ENCODE measurements at regions not wholly inside any gene's neighbourhood (a gene's known extent, or its start where the extent isn't known, plus 50 kb on each side); places are given as distances from the start of the nearest gene placed in this dataset.
"Not testable (repeated sequence)": the region's sequence is repeated elsewhere in the genome, so short reads cannot be mapped to it uniquely, and the experiment has no call there.

DNA sequence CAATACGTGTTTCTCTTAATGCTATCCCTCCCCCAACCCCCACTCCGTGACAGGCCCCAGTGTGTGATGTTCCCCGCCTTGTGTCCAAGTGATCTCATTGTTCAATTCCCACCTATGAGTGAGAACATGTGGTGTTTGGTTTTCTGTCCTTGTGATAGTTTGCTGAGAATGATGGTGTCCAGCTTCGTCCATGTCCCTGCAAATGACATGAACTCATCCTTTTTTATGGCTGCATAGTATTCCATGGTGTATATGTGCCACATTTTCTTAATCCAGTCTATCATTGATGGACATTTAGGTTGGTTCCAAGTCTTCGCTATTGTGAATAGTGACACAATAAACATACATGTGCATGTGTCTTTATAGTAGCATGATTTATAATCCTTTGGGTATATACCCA lies 52.5 kb downstream of the KIAA0408 start:
- H3K27me3 Mint-ChIP-seq; H3K27ac Mint-ChIP-seq; H3K36me3 Mint-ChIP-seq (ENCODE audit: low read depth); H3K4me3 Mint-ChIP-seq; intact Hi-C loops (cut with micrococcal nuclease); DNase-seq; H3K9me3 Mint-ChIP-seq; POLR2A ChIA-PET; CTCF ChIA-PET; ATAC-seq: not testable (repeated sequence)
- peaks cover 15% of the 10 kb centered on the region for H3K4me1 Mint-ChIP-seq (ENCODE audit: low read depth)

DNA sequence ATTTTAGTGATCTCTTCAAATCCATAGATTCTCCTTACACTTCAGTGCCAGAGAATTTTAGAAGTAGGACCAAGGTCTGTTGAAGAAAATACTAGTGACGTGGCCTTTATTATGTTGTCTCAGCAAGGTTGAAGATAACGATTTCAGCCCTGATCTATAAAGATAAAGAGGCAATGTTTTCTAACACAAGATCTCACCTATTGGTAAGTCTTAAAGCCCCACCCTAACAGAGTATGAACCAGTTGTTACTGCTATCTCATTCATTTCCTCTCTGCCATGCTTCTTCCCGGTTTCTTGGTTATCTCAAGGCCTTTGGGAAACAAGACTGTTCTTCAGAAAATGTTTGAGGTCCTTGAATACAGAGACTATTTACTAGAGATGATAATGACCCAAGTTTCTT lies 53.1 kb downstream of the KIAA0408 start:
- DNase-seq (no peak), ATAC-seq (no peak)
- CTCF ChIA-PET: no interaction called here
- TF ChIP-seq, protein P1, sequence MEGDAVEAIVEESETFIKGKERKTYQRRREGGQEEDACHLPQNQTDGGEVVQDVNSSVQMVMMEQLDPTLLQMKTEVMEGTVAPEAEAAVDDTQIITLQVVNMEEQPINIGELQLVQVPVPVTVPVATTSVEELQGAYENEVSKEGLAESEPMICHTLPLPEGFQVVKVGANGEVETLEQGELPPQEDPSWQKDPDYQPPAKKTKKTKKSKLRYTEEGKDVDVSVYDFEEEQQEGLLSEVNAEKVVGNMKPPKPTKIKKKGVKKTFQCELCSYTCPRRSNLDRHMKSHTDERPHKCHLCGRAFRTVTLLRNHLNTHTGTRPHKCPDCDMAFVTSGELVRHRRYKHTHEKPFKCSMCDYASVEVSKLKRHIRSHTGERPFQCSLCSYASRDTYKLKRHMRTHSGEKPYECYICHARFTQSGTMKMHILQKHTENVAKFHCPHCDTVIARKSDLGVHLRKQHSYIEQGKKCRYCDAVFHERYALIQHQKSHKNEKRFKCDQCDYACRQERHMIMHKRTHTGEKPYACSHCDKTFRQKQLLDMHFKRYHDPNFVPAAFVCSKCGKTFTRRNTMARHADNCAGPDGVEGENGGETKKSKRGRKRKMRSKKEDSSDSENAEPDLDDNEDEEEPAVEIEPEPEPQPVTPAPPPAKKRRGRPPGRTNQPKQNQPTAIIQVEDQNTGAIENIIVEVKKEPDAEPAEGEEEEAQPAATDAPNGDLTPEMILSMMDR (IDR thresholded peaks at IDR 0.05): no peak
- Mint-ChIP-seq H3K4me1 (ENCODE audit: low read depth) (peaks cover 15% of the 10 kb centered on the region), H3K27ac (no peak overlapping the region), H3K4me3 (no peak overlapping the region), H3K36me3 (ENCODE audit: low read depth) (no peaks in the 10 kb centered on the region), H3K9me3 (peaks cover 6% of the 10 kb centered on the region), H3K27me3 (peaks cover 2% of the 10 kb centered on the region)
- POLR2A ChIA-PET: no interaction called here
- intact Hi-C loops (cut with micrococcal nuclease): no loop called here

DNA sequence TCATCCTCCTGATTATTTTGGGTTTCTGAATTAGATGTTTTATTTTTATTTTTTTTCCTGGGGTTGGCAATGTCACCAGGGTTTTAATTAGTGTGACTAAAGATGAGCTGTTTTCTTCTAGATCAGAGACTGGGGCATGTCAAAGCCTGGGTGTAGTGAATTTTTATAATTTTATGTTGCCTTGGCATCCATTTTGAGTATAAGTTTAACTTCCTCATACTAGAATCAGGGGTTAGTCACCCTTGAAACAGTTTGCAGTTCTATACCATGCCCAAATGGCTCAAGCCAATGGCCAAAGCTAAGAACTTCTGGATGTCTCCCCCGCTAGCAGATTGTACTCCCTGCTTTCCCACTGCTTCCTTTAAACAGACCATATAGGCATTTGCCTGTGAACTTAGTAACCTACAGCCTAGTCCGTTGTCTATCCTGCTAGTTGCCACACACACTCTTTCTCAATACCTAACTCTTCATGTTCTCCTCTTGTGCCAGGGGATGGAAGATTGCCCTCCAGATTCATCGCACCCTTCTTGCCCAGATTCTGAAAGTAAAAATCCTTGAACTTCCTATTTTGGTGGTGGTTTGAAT lies 54.5 kb downstream of the KIAA0408 start:
- intact Hi-C loops (cut with micrococcal nuclease): no loop called here
- H3K27me3 Mint-ChIP-seq: peaks cover 3% of the 10 kb centered on the region
- no peak overlapping the region for H3K4me3 Mint-ChIP-seq
- peaks cover 15% of the 10 kb centered on the region for H3K4me1 Mint-ChIP-seq (ENCODE audit: low read depth)
- ATAC-seq (no peak), DNase-seq (no peak)
- no peaks in the 10 kb centered on the region for H3K36me3 Mint-ChIP-seq (ENCODE audit: low read depth)
- ChIA-PET POLR2A (no interaction called here), CTCF (no interaction called here)
- TF ChIP-seq, protein P1 (IDR thresholded peaks at IDR 0.05): no peak
- no peak overlapping the region for H3K27ac Mint-ChIP-seq
- H3K9me3 Mint-ChIP-seq: peaks cover 6% of the 10 kb centered on the region

DNA sequence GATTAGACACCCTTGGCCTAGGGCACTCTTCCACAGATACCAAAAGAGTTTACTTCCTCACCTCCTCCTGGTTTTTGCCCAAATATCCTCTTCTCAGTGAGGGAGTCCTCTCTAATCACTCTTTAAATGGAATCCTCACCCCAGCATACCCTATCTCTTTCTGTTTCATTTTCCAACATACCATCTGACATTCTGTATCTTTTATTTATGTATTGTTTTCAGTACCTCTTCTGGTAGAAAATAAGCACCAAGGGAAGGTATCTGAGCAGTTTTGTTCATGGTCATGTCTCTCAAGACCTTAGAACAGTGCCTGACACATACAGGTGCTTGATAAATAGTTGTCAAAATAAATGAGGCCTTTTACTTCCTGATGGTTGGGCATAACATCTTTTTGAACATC lies 55.1 kb downstream of the KIAA0408 start:
- peak overlapping the region; percentile 27 for H3K27ac Mint-ChIP-seq
- ATAC-seq: peak; percentile 13
- H3K4me1 Mint-ChIP-seq (ENCODE audit: low read depth): peaks cover 15% of the 10 kb centered on the region
- no peak overlapping the region for H3K4me3 Mint-ChIP-seq
- peaks cover 6% of the 10 kb centered on the region for H3K9me3 Mint-ChIP-seq
- H3K27me3 Mint-ChIP-seq: peaks cover 1% of the 10 kb centered on the region
- H3K36me3 Mint-ChIP-seq (ENCODE audit: low read depth): no peaks in the 10 kb centered on the region
- ChIA-PET POLR2A (no interaction called here), CTCF (no interaction called here)
- intact Hi-C loops (cut with micrococcal nuclease): no loop called here
- no peak for DNase-seq
- TF ChIP-seq, protein P1 (IDR thresholded peaks at IDR 0.05): no peak

DNA sequence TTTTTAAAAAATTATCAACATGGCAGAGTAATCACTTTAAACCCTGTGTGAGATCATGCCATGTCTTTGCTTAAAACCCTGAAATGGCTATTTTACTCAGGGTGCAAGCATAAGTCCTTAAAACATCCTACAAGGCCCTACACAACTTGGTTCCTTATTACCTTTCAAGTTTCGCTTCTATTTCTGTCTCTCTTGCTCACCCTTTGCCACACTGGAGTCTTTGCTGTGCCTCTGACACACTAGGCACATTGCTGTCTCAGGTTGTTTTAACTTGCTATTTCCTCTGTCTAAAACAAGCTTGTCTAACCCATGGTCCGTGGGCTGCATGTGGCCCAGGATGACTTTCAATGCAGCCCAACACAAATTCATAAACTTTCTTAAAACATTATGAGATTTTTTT lies 55.6 kb downstream of the KIAA0408 start:
- ATAC-seq (peak; percentile 65), DNase-seq (peak; percentile 7)
- POLR2A ChIA-PET: no interaction called here
- H3K27ac Mint-ChIP-seq: peak overlapping the region; percentile 27
- intact Hi-C loops (cut with micrococcal nuclease): no loop called here
- peaks cover 15% of the 10 kb centered on the region for H3K4me1 Mint-ChIP-seq (ENCODE audit: low read depth)
- H3K36me3 Mint-ChIP-seq (ENCODE audit: low read depth): no peaks in the 10 kb centered on the region
- H3K27me3 Mint-ChIP-seq: peaks cover 1% of the 10 kb centered on the region
- H3K9me3 Mint-ChIP-seq: peaks cover 6% of the 10 kb centered on the region
- TF ChIP-seq, protein P1 (IDR thresholded peaks at IDR 0.05): no peak
- H3K4me3 Mint-ChIP-seq: no peak overlapping the region
- CTCF ChIA-PET: no interaction called here
